Upper lobe of right lung (tissue), 1 donor: ENCODE measurements at regions not wholly inside any gene's neighbourhood (a gene's known extent, or its start where the extent isn't known, plus 50 kb on each side); places are given as distances from the start of the nearest gene placed in this dataset.

Experiments used
- ATAC-seq: fragments of 200-7000 bp; cut with Tn5 transposase; one replicate; pipeline ENCODE4 v1.9.1; 2020; ENCODE audit warnings: mild to moderate bottlenecking, moderate library complexity
- DNase-seq: peaks from one replicate; pipeline ENCODE4 v3.0.0-alpha.2; 2020
- H3K27ac ChIP-seq: fragments of 200-600 bp; one replicate; pipeline ENCODE4 v1.8.0; 2022
- H3K27me3 ChIP-seq: fragments of 200-600 bp; one replicate; pipeline ENCODE4 v1.8.0; 2022; ENCODE audit warnings: mild to moderate bottlenecking
- H3K36me3 ChIP-seq: fragments of 200-600 bp; one replicate; pipeline ENCODE4 v1.8.0; 2022
- H3K4me1 ChIP-seq: fragments of 200-600 bp; one replicate; pipeline ENCODE4 v1.8.0; 2022
- H3K4me3 ChIP-seq: fragments of 200-600 bp; one replicate; pipeline ENCODE4 v1.8.0; 2022; ENCODE audit warnings: mild to moderate bottlenecking
- H3K9me3 ChIP-seq: fragments of 200-600 bp; one replicate; pipeline ENCODE4 v1.8.0; 2022
- CTCF ChIP-seq: fragments of 200-600 bp; IDR thresholded peaks from one replicate; pipeline ENCODE4 v1.8.0; 2022; ENCODE audit warnings: antibody characterized with exemption
- intact Hi-C: fragments of 100-400 bp; cut with DNase I; formaldehyde crosslinking; loops from one replicate; pipeline ENCODE4 v1.11.0; 2022
- donor health status: DM: no; HTN: yes; CAD: no; lungs with severe emphysema.

GRCh38 chr7:39891894-39892293 lies 58.2 kb upstream of the CDK13 start:
- TF ChIP-seq CTCF: no peak
- intact Hi-C loops: loop anchor here (10.0 kb wide), 1 partner anchor 163 kb away; no protein-coding TSS in a partner anchor
- ATAC-seq: no peak
- Histone ChIP-seq H3K9me3 (no peaks in the 10 kb centered on the region), H3K36me3 (no peaks in the 10 kb centered on the region), H3K4me3 (no peak overlapping the region), H3K27ac (no peak overlapping the region), H3K27me3 (no peaks in the 10 kb centered on the region), H3K4me1 (no peaks in the 10 kb centered on the region)
- DNase-seq: no peak

- intact Hi-C loops: loop anchor here (10.0 kb wide), 1 partner anchor 162 kb away; no protein-coding TSS in a partner anchor
- Histone ChIP-seq H3K27ac (no peak overlapping the region), H3K4me3 (no peak overlapping the region), H3K4me1 (no peaks in the 10 kb centered on the region), H3K27me3 (no peaks in the 10 kb centered on the region), H3K36me3 (no peaks in the 10 kb centered on the region), H3K9me3 (no peaks in the 10 kb centered on the region)
- no peak for DNase-seq
- ATAC-seq: no peak
- no peak for TF ChIP-seq CTCF
Measured at GRCh38 chr7:39892361-39892760, 57.7 kb upstream of the CDK13 start.

DNA sequence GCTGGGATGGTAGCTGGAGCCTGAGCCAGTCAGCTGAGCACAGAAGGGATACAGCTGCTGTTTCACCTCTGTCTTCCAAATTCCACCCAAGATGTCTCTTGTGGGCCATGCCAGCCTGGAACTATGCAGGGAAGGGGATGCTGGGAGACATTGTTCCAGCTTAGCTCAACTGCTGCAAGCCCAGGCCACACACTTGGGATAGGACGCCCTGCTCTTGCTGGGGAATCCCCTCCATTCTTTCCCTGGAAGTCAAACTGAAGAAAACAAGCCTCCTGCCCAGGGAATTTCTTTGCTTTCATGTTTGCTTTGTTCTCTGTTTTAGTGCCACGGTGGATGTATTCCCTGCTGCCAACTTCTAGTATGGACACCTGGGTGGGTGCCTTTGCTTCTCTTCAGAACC lies 55.2 kb upstream of the CDK13 start:
- intact Hi-C loops: loop anchor here (10.0 kb wide), 1 partner anchor 160 kb away; no protein-coding TSS in a partner anchor
- Histone ChIP-seq H3K4me1 (no peaks in the 10 kb centered on the region), H3K27ac (no peak overlapping the region), H3K4me3 (no peak overlapping the region), H3K36me3 (no peaks in the 10 kb centered on the region), H3K27me3 (no peaks in the 10 kb centered on the region), H3K9me3 (no peaks in the 10 kb centered on the region)
- ATAC-seq (no peak), DNase-seq (no peak)
- no peak for TF ChIP-seq CTCF

- H3K27me3 ChIP-seq: no peaks in the 10 kb centered on the region
- ATAC-seq (no peak), DNase-seq (no peak)
- intact Hi-C loops: loop anchor here (10.0 kb wide), 1 partner anchor 158 kb away; no protein-coding TSS in a partner anchor
- H3K36me3 ChIP-seq: no peaks in the 10 kb centered on the region
- H3K27ac ChIP-seq: no peak overlapping the region
- no peak overlapping the region for H3K4me3 ChIP-seq
- no peaks in the 10 kb centered on the region for H3K9me3 ChIP-seq
- H3K4me1 ChIP-seq: no peaks in the 10 kb centered on the region
- no peak for TF ChIP-seq CTCF
Measured at GRCh38 chr7:39896840-39897239, 53.2 kb upstream of the CDK13 start.

- no peak for ATAC-seq
- no peaks in the 10 kb centered on the region for H3K4me1 ChIP-seq
- no peak for TF ChIP-seq CTCF
- H3K9me3 ChIP-seq: no peaks in the 10 kb centered on the region
- H3K36me3 ChIP-seq: no peaks in the 10 kb centered on the region
- intact Hi-C loops: loop anchor here (10.0 kb wide), 1 partner anchor 156 kb away; no protein-coding TSS in a partner anchor
- H3K27me3 ChIP-seq: no peaks in the 10 kb centered on the region
- H3K27ac ChIP-seq: no peak overlapping the region
- H3K4me3 ChIP-seq: no peak overlapping the region
- DNase-seq: no peak
Measured at GRCh38 chr7:39898867-39899266, 51.2 kb upstream of the CDK13 start.
